ENCODE measurements at regions not wholly inside any gene's neighbourhood (a gene's known extent, or its start where the extent isn't known, plus 50 kb on each side); places are given as distances from the start of the nearest gene placed in this dataset.

GRCh38 chr10:118823256-118823907 is 68.6 kb upstream of the CACUL1 start:
- no peak overlapping the region for H3K27ac ChIP-seq (ENCODE audit: low read depth, low read length)
- no peak overlapping the region for H3K4me3 ChIP-seq (ENCODE audit: low read depth, low read length)
- no peak overlapping the region for H2BK5ac ChIP-seq (ENCODE audit: low read depth, low read length, poor library complexity)
- H3K14ac ChIP-seq (ENCODE audit: low read length), result no peak overlapping the region
- H2AK5ac ChIP-seq (ENCODE audit: low read length), result no peak overlapping the region
- no peaks in the 10 kb centered on the region for H3K27me3 ChIP-seq (ENCODE audit: insufficient read depth, low read length)
- no peak overlapping the region for H2AFZ ChIP-seq (ENCODE audit: insufficient read depth, low read length, poor library complexity)
- H3K4me1 ChIP-seq (ENCODE audit: control insufficient read depth in 1 of 2, insufficient read depth in 2 of 2, low read length in 2 of 2), result no peaks in the 10 kb centered on the region
- no peak overlapping the region for H3K4me2 ChIP-seq (ENCODE audit: low read length)
- no peak overlapping the region for H2BK120ac ChIP-seq (ENCODE audit: insufficient read depth, low read length, poor library complexity)
- H3K4ac ChIP-seq (ENCODE audit: low read depth, low read length), result no peak overlapping the region
- DNase-seq, result no peak
- H3K9me3 ChIP-seq (ENCODE audit: insufficient read depth, low read depth, low read length), result no peaks in the 10 kb centered on the region
- H4K12ac ChIP-seq (ENCODE audit: low read depth, low read length), result no peak overlapping the region
- no peaks in the 10 kb centered on the region for H3K79me2 ChIP-seq (ENCODE audit: control insufficient read depth, insufficient read depth, low read length, poor library complexity)
- H3K36me3 ChIP-seq (ENCODE audit: control insufficient read depth in 1 of 2, insufficient read depth in 2 of 2, low read length in 2 of 2), result no peaks in the 10 kb centered on the region
- H4K91ac ChIP-seq (ENCODE audit: low read depth, low read length), result no peak overlapping the region
- no CpG with 5 or more reads among the region's 4 CpGs for WGBS (ENCODE audit: extremely low coverage, insufficient coverage, insufficient read length)
- H3K9ac ChIP-seq (ENCODE audit: low read length), result no peak overlapping the region
- H3K18ac ChIP-seq (ENCODE audit: low read length), result no peak overlapping the region
- no peak overlapping the region for H2BK12ac ChIP-seq (ENCODE audit: low read length)
- H4K8ac ChIP-seq (ENCODE audit: low read depth, low read length), result no peak overlapping the region
- H3K23ac ChIP-seq (ENCODE audit: low read length), result no peak overlapping the region
- no peaks in the 10 kb centered on the region for H3K79me1 ChIP-seq (ENCODE audit: low read length)

GRCh38 chr10:118827053-118827452 is 72.3 kb upstream of the CACUL1 start:
- no peak overlapping the region for H3K27ac ChIP-seq (ENCODE audit: low read depth, low read length)
- no peaks in the 10 kb centered on the region for H3K79me1 ChIP-seq (ENCODE audit: low read length)
- no peaks in the 10 kb centered on the region for H3K36me3 ChIP-seq (ENCODE audit: control insufficient read depth in 1 of 2, insufficient read depth in 2 of 2, low read length in 2 of 2)
- no peaks in the 10 kb centered on the region for H3K9me3 ChIP-seq (ENCODE audit: insufficient read depth, low read depth, low read length)
- no peak overlapping the region for H4K12ac ChIP-seq (ENCODE audit: low read depth, low read length)
- H3K4me2 ChIP-seq (ENCODE audit: low read length), result no peak overlapping the region
- no peaks in the 10 kb centered on the region for H3K79me2 ChIP-seq (ENCODE audit: control insufficient read depth, insufficient read depth, low read length, poor library complexity)
- WGBS (ENCODE audit: extremely low coverage, insufficient coverage, insufficient read length), result no CpG with 5 or more reads among the region's 1 CpG
- no peak for DNase-seq
- H3K23ac ChIP-seq (ENCODE audit: low read length), result no peak overlapping the region
- H2BK12ac ChIP-seq (ENCODE audit: low read length), result no peak overlapping the region
- H4K91ac ChIP-seq (ENCODE audit: low read depth, low read length), result no peak overlapping the region
- H3K4ac ChIP-seq (ENCODE audit: low read depth, low read length), result no peak overlapping the region
- no peak overlapping the region for H2BK120ac ChIP-seq (ENCODE audit: insufficient read depth, low read length, poor library complexity)
- no peak overlapping the region for H2AK5ac ChIP-seq (ENCODE audit: low read length)
- no peak overlapping the region for H2AFZ ChIP-seq (ENCODE audit: insufficient read depth, low read length, poor library complexity)
- H3K4me1 ChIP-seq (ENCODE audit: control insufficient read depth in 1 of 2, insufficient read depth in 2 of 2, low read length in 2 of 2), result no peaks in the 10 kb centered on the region
- H3K9ac ChIP-seq (ENCODE audit: low read length), result no peak overlapping the region
- no peak overlapping the region for H3K4me3 ChIP-seq (ENCODE audit: low read depth, low read length)
- no peak overlapping the region for H3K18ac ChIP-seq (ENCODE audit: low read length)
- no peaks in the 10 kb centered on the region for H3K27me3 ChIP-seq (ENCODE audit: insufficient read depth, low read length)
- H2BK5ac ChIP-seq (ENCODE audit: low read depth, low read length, poor library complexity), result no peak overlapping the region
- no peak overlapping the region for H3K14ac ChIP-seq (ENCODE audit: low read length)
- H4K8ac ChIP-seq (ENCODE audit: low read depth, low read length), result no peak overlapping the region

- Histone ChIP-seq H4K91ac (ENCODE audit: low read depth, low read length) (no peak overlapping the region), H2AFZ (ENCODE audit: insufficient read depth, low read length, poor library complexity) (no peak overlapping the region), H3K23ac (ENCODE audit: low read length) (no peak overlapping the region), H3K4me2 (ENCODE audit: low read length) (no peak overlapping the region), H3K9ac (ENCODE audit: low read length) (no peak overlapping the region), H3K36me3 (ENCODE audit: control insufficient read depth in 1 of 2, insufficient read depth in 2 of 2, low read length in 2 of 2) (no peaks in the 10 kb centered on the region), H4K12ac (ENCODE audit: low read depth, low read length) (no peak overlapping the region), H3K18ac (ENCODE audit: low read length) (no peak overlapping the region), H3K4me3 (ENCODE audit: low read depth, low read length) (no peak overlapping the region), H2BK120ac (ENCODE audit: insufficient read depth, low read length, poor library complexity) (no peak overlapping the region), H3K27me3 (ENCODE audit: insufficient read depth, low read length) (no peaks in the 10 kb centered on the region), H3K14ac (ENCODE audit: low read length) (no peak overlapping the region), H3K9me3 (ENCODE audit: insufficient read depth, low read depth, low read length) (no peaks in the 10 kb centered on the region), H2AK5ac (ENCODE audit: low read length) (no peak overlapping the region), H3K4ac (ENCODE audit: low read depth, low read length) (no peak overlapping the region), H3K27ac (ENCODE audit: low read depth, low read length) (no peak overlapping the region), H2BK12ac (ENCODE audit: low read length) (no peak overlapping the region), H4K8ac (ENCODE audit: low read depth, low read length) (no peak overlapping the region), H3K4me1 (ENCODE audit: control insufficient read depth in 1 of 2, insufficient read depth in 2 of 2, low read length in 2 of 2) (no peaks in the 10 kb centered on the region), H3K79me2 (ENCODE audit: control insufficient read depth, insufficient read depth, low read length, poor library complexity) (no peaks in the 10 kb centered on the region), H3K79me1 (ENCODE audit: low read length) (no peaks in the 10 kb centered on the region), H2BK5ac (ENCODE audit: low read depth, low read length, poor library complexity) (no peak overlapping the region)
- WGBS (ENCODE audit: extremely low coverage, insufficient coverage, insufficient read length), result no CpG with 5 or more reads among the region's 7 CpGs
- peak; percentile 86 to 89 for DNase-seq
Observed at GRCh38 chr10:118827466-118828155, 72.8 kb upstream of the CACUL1 start.

GRCh38 chr10:118832241-118832651 is 77.5 kb upstream of the CACUL1 start:
- H3K79me1 ChIP-seq (ENCODE audit: low read length), result no peaks in the 10 kb centered on the region
- no peak for DNase-seq
- no peak overlapping the region for H4K91ac ChIP-seq (ENCODE audit: low read depth, low read length)
- no CpG with 5 or more reads among the region's 7 CpGs for WGBS (ENCODE audit: extremely low coverage, insufficient coverage, insufficient read length)
- H3K4me2 ChIP-seq (ENCODE audit: low read length), result no peak overlapping the region
- H3K27ac ChIP-seq (ENCODE audit: low read depth, low read length), result no peak overlapping the region
- H2AK5ac ChIP-seq (ENCODE audit: low read length), result no peak overlapping the region
- no peak overlapping the region for H2BK12ac ChIP-seq (ENCODE audit: low read length)
- H3K9me3 ChIP-seq (ENCODE audit: insufficient read depth, low read depth, low read length), result peaks cover 2% of the 10 kb centered on the region
- no peaks in the 10 kb centered on the region for H3K4me1 ChIP-seq (ENCODE audit: control insufficient read depth in 1 of 2, insufficient read depth in 2 of 2, low read length in 2 of 2)
- H3K9ac ChIP-seq (ENCODE audit: low read length), result no peak overlapping the region
- H2AFZ ChIP-seq (ENCODE audit: insufficient read depth, low read length, poor library complexity), result no peak overlapping the region
- H3K14ac ChIP-seq (ENCODE audit: low read length), result no peak overlapping the region
- no peaks in the 10 kb centered on the region for H3K79me2 ChIP-seq (ENCODE audit: control insufficient read depth, insufficient read depth, low read length, poor library complexity)
- H3K23ac ChIP-seq (ENCODE audit: low read length), result no peak overlapping the region
- no peak overlapping the region for H2BK120ac ChIP-seq (ENCODE audit: insufficient read depth, low read length, poor library complexity)
- no peaks in the 10 kb centered on the region for H3K36me3 ChIP-seq (ENCODE audit: control insufficient read depth in 1 of 2, insufficient read depth in 2 of 2, low read length in 2 of 2)
- no peaks in the 10 kb centered on the region for H3K27me3 ChIP-seq (ENCODE audit: insufficient read depth, low read length)
- H4K8ac ChIP-seq (ENCODE audit: low read depth, low read length), result no peak overlapping the region
- no peak overlapping the region for H3K4ac ChIP-seq (ENCODE audit: low read depth, low read length)
- H3K4me3 ChIP-seq (ENCODE audit: low read depth, low read length), result no peak overlapping the region
- H2BK5ac ChIP-seq (ENCODE audit: low read depth, low read length, poor library complexity), result no peak overlapping the region
- no peak overlapping the region for H3K18ac ChIP-seq (ENCODE audit: low read length)
- H4K12ac ChIP-seq (ENCODE audit: low read depth, low read length), result no peak overlapping the region

Measured in trophoblast cell (in vitro differentiated cells and primary cell).